Activated CD4-positive, alpha-beta T cell treated with anti-CD3 and anti-CD28 coated beads, Interleukin-2, amount 50 U/mL, for 48 hours (primary cell): ENCODE measurements at regions not wholly inside any gene's neighbourhood (a gene's known extent, or its start where the extent isn't known, plus 50 kb on each side); places are given as distances from the start of the nearest gene placed in this dataset.
A peak's percentile ranks its signal among the peaks of the same experiment; 100 is the strongest.

ENCODE experiments used
- DNase-seq, 2 experiments: peaks; one replicate each; pipeline ENCODE4 v3.0.0-alpha.2; 2020

DNA sequence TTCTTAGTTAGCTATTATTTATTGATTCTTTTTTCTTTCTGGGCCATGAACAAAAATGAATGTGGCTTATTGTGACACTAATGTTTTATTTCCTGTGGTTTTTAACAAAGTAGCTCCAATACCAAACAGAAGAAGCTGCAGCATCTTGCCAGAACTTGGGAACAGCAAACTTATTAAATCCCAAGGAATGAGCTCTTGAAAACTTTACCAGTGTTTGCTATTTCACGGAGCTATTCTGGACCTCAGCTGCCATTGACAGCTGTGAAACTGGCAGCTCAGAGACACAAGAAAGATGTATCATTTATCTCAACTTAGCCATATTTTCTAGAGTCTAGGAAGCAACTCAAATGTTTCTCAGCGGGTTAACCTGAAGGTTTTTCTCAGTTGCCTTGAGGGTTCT, 91.0 kb upstream of the NEUROD1 start:
- DNase-seq, result no peak

DNA sequence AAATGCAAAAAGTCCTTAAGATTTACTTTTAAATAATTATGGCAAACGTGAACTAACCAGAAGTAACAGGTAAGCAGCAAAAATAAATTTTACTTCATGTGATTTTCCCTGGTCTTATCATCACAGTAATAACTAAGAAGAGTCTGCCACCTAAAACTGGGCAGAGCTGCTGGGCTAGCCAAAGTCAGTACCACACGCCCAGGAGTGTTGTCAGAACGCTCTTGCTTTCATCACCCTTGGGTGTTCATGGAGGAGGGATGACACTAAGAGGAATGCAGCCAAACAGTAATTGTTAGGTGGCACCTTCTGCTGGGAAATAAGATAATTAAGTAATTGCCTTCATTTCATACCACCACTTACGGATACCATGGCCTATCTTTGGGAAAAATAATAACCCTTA, 92.0 kb upstream of the NEUROD1 start:
- DNase-seq, result no peak

GRCh38 chr2:181772777-181773176, 92.5 kb upstream of the NEUROD1 start:
- no peak for DNase-seq

DNA sequence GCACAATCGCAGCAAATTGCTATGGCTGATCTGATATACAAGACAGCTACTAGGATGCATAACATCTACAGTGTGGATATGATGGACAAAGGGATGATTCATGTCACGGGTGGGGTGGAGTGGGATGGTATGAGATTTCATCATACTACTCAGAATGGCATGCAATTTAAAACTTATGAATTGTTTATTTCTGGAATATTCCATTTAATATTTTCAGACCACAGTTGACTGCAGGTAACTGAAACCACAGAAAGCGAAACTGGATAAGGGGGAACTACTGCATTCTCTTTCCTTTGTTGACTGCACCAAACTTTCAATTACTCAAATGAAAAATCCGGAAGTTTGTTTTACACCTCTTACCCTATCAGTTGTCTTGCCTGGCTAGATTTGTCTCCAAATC, 94.4 kb upstream of the NEUROD1 start:
- DNase-seq, result no peak

GRCh38 chr2:181776336-181776735, 96.0 kb upstream of the NEUROD1 start:
- no peak for DNase-seq

DNA sequence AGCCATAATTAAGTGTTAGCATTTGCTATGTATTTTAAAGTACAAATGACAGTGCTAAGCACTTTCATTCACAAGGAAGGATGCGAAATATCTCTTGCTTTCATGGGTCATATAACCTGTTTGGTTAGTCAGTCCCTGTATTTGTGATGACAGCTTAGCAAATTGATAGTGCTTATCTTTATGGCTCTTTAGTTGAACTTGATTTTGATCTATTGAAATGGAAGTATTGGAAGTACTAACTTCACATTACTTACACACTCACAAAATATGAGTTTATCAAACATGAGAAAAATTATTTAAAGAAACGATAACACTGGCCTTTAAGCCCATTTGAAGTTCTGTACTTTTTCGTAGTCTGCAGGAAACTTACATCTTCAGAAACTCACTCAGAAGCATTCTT, 97.4 kb upstream of the NEUROD1 start:
- no peak for DNase-seq

DNA sequence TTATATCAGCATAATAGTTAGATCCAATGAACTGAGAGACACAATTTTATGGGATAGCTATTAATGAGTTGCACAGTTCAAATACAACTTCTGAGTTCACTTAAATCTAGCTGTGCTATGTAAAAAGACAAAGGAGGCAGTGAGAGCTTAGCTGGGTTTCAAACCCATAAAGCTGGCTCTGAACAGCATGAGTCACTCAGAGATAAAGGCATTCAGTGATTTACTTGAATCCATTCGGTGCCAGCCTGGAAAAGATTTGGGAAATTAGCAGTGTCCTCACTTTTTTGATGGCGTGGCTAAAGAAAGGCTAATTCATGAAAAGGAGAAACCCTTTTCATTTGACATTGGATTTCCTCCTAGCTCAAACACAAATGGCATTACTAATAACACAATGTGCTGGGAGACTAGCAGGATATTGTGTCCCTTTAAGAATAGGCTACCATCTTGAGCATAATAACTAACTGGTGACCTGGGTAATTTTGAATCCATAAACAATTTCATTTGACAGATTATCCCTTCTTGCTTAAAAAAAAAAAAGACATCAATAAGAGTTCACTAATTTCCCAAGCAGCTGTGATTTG, 98.4 kb upstream of the NEUROD1 start:
- DNase-seq, result no peak

- DNase-seq, result no peak
Observed at GRCh38 chr2:181779288-181780021, 99.1 kb upstream of the NEUROD1 start.

DNA sequence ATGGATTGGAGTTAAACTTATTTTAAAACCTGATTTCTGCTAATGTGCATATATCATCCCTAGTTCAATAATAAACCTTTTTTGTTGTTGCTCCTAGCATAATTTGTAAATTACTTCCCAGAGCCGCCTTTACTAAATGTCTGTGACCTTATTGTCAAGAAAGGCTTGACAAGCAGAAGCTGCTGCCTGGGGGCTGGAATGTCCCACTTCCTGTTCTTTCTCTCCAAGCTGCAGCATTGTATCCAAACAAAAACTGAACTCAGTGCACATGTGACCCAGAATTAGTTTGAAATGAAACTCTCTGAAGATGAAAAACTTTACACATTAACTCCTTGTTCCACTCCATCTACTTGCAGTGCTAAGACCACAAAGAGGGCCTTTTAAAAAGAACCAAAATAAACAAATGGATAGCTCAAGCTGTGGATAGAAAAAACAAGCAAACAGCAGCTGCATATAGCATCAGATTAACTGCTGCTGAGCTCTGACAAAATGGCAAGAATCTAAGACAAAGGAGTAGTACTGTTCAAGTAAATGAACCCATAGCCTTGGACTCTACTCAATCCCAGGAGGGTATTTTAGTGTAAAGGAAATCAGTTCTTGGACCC, 99.8 kb upstream of the NEUROD1 start:
- DNase-seq, result no peak

- no peak for DNase-seq
Observed at GRCh38 chr2:181780657-181781056, 100.3 kb upstream of the NEUROD1 start.

DNA sequence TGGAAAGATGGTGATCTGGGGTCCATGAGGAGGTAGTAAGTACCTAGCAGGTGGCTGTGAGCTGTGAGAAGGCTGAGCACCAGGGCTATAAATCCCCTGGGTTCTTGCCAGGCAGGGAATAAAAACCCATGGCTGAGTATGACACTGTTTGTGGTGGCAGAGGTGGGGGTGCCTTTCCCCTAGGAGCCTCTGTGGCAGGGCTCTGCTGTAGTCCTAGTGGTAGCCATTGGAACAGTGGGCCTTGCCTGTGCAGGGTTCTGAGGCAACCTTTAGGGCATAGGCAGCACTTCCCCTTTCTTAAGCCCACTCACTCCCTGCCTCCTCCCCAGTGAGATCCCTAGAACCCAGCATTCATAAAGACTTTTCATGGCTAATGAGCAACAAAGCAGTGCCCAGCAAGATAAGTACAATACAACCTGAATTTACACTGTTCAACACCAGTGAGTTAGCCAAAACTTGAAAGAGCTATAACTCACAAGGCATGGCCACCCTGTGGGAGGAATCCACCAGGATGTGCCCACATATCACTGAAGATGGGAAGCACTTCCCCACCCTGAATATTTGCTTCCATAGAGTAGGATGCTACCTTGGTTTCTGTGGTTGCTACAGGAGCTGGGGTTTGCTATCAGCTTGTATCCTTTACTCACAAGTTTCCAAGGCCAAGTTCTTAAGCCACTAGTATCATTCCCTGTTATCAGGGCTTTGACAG, 100.9 kb upstream of the NEUROD1 start:
- no peak for DNase-seq

- DNase-seq, result no peak
Observed at GRCh38 chr2:181782660-181783059, 102.3 kb upstream of the NEUROD1 start.

- no peak for DNase-seq
Observed at GRCh38 chr2:181784556-181784955, 104.2 kb upstream of the NEUROD1 start.

DNA sequence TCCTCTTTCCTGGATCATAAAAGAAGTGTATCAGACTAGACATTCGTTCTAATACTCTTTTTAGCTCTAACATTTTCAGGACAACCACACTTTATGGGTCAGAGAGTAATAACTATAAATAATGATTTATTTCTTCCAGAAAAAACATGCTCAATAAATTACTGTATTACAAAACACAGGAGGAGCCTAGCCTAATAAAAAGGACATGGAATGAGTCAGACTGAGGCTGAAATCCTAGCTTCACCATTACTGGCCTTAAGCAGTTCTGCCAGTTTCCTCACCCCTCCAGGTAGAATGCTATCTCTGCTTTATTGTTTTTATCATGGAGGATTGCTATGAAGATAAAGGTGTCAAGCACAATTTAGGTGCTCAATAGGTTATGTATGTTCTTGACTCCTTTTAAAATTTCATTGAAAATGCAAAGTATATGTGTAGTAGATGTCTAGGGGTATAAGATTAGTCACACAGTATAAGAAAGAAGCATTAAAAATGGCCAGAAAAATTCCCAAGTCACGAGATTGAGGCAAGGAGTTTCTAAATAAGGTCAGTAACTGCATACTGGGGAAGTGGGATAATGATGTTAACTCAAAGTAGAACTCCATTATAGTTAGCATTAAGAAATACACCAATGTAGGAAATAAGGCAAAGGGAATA, 105.5 kb upstream of the NEUROD1 start:
- no peak for DNase-seq

- DNase-seq, result no peak
Observed at GRCh38 chr2:181786371-181787228, 104.9 kb upstream of the ITPRID2 start.

DNA sequence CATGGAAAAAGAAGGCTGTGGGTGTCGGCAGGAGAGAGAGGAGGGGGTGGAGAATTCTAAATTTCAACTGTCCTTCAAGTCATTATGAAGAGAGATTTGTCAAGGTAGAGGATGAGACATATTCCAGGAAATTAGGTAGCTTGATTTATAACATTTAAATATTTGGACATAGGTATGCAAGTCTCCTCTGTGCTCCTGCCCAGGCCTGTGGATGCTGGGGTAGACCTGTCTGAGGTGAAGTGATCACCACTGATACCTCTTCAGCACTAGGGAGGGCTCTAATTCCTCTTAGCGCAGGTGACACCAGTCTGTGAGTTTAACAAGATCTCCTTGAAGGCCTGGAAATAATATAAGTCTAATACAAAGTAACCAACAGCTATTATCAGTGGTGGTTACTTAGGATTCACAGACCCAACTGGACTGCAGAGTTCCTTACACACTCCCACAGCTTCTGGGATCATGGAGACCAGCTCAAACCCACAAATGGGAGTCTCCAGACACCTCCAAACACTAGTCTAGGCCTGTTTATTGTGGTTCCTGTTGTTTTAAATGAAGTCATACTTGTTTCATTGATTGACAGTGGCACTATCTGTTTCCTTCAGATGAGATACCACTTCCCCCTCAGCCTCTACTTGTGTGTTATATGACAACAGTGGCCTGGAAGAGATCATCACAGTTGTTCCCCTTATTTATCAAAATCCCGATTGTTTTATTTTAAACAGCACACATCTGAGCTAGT, 104.1 kb upstream of the ITPRID2 start:
- no peak for DNase-seq

DNA sequence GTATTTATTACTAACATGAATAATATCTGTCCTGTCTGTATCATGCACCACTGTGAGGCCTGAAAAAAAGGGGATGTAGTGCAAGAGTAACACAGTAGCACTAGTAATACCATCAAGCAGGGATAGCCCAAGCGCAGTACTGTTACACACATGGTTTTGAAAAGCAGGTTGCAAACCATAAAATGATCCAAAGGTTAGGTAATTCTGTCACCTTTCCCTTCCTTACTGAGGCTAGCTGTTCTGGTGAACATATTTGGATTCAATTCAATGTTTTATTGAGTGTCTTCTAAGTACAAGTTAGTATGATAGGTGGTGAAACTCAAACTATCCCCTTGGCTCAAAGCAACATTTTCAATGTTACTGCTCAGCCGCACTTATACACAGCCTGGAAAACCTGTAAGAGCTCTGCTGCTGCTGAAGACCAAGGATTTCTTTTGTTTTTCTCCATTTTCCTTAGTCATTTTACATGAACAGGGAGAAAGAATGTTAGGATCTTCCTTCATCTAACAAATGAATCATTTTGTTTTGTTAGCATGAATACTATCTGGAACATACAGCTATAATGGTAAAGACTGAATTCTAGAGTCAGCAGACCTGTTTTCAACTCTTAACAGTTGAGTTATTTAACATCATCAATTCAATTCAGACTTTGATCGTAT, 102.5 kb upstream of the ITPRID2 start:
- no peak for DNase-seq

DNA sequence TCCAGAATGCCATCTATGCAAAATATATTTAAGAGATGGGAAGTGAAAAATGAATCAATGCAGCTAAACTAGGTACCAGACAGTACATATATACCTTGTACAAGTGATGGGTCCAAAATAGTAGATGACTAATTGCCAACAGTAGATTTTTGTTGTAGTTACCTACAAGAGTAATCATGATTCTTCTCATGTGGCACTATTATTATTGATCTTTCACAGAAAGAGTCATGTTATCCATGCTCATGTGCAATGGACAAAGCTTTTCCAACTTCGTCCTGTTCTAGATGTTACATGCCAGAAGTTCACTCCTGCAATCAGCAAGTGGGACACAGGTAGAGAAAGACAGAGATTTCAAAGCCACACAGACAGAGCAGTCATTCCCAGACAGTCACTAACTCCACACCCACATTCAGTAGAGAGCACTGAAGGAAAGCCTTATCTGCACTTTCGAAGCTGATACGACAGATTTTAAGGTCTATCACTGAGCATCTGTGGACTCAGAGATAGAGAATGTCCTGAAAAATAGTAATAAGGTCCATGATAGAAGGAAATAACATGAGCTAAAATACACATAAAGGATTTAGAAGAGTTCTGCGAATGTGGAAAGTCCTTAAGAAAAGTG, 101.6 kb upstream of the ITPRID2 start:
- DNase-seq, result no peak

- DNase-seq, result peak; percentile 8 to 15
Observed at GRCh38 chr2:181790716-181791649, 100.5 kb upstream of the ITPRID2 start.
